H9 (cell line): ENCODE measurements at regions not wholly inside any gene's neighbourhood (a gene's known extent, or its start where the extent isn't known, plus 50 kb on each side); places are given as distances from the start of the nearest gene placed in this dataset.

ENCODE experiments used
- DNase-seq: peaks from one replicate; pipeline ENCODE4 v3.0.0-alpha.2; 2017
- H2AFZ ChIP-seq: one replicate; pipeline ENCODE4 v1.6.1; 2013; ENCODE audit warnings: mild to moderate bottlenecking, low read length, control low read depth, moderate library complexity
- H2AK5ac ChIP-seq: 2 replicates; pipeline ENCODE4 v1.6.1; 2013; ENCODE audit warnings: low read length, control low read depth, mixed read lengths; ENCODE audit not compliant: insufficient read length
- H2BK120ac ChIP-seq: one replicate; pipeline ENCODE4 v1.6.1; 2013; ENCODE audit warnings: low read depth, mild to moderate bottlenecking, low read length, control low read depth, inconsistent platforms; ENCODE audit not compliant: poor library complexity, severe bottlenecking
- H2BK12ac ChIP-seq: 2 replicates; pipeline ENCODE4 v1.6.1; 2013; ENCODE audit warnings: low read length, control low read depth, mixed read lengths, low read depth; ENCODE audit not compliant: insufficient read length
- H2BK15ac ChIP-seq: 2 replicates; pipeline ENCODE4 v1.6.1; 2013; ENCODE audit warnings: low read depth, low read length, control low read depth
- H2BK20ac ChIP-seq: one replicate; pipeline ENCODE4 v1.6.1; 2013; ENCODE audit warnings: low read depth, mild to moderate bottlenecking, low read length, control low read depth, inconsistent platforms; ENCODE audit not compliant: poor library complexity, severe bottlenecking
- H2BK5ac ChIP-seq: 2 replicates; pipeline ENCODE4 v1.6.1; 2013; ENCODE audit warnings: low read length, control low read depth, mixed read lengths; ENCODE audit not compliant: insufficient read length
- H3K14ac ChIP-seq: 2 replicates; pipeline ENCODE4 v1.6.1; 2013; ENCODE audit warnings: low read length, control low read depth; ENCODE audit not compliant: insufficient read depth
- H3K18ac ChIP-seq: 2 replicates; pipeline ENCODE4 v1.6.1; 2013; ENCODE audit warnings: low read depth, mild to moderate bottlenecking, mixed read lengths, low read length, control low read depth; ENCODE audit not compliant: insufficient read length
- H3K23ac ChIP-seq: 2 replicates; pipeline ENCODE4 v1.6.1; 2013; ENCODE audit warnings: low read length, control low read depth, mixed read lengths, low read depth; ENCODE audit not compliant: insufficient read length
- H3K23me2 ChIP-seq: 2 replicates; pipeline ENCODE4 v1.6.1; 2013; ENCODE audit warnings: low read depth, mild to moderate bottlenecking, mixed read lengths, low read length, control low read depth; ENCODE audit not compliant: insufficient read length, poor library complexity, severe bottlenecking
- H3K27ac ChIP-seq: 2 replicates; pipeline ENCODE4 v1.5.1; 2013; ENCODE audit warnings: low read length, control low read depth, mixed read lengths, low read depth; ENCODE audit not compliant: insufficient read length
- H3K27me3 ChIP-seq: 2 replicates; pipeline ENCODE4 v1.6.1; 2013; ENCODE audit warnings: low read length, control low read depth, inconsistent platforms; ENCODE audit not compliant: insufficient read depth
- H3K4ac ChIP-seq: 2 replicates; pipeline ENCODE4 v1.6.1; 2013; ENCODE audit warnings: low read depth, mild to moderate bottlenecking, control low read depth, inconsistent platforms, low read length, moderate library complexity
- H3K4me1 ChIP-seq: 2 replicates; pipeline ENCODE4 v1.6.1; 2013; ENCODE audit warnings: low read length, control low read depth, inconsistent platforms; ENCODE audit not compliant: insufficient read depth
- H3K4me2 ChIP-seq: 2 replicates; pipeline ENCODE4 v1.6.1; 2013; ENCODE audit warnings: low read length, control low read depth, mixed read lengths; ENCODE audit not compliant: insufficient read length, insufficient read depth
- H3K56ac ChIP-seq: 2 replicates; pipeline ENCODE4 v1.6.1; 2013; ENCODE audit warnings: low read depth, mild to moderate bottlenecking, mixed read lengths, low read length, control low read depth; ENCODE audit not compliant: insufficient read length
- H3K79me1 ChIP-seq: 2 replicates; pipeline ENCODE4 v1.6.1; 2013; ENCODE audit warnings: low read depth, mild to moderate bottlenecking, moderate library complexity, low read length, control low read depth, inconsistent platforms; ENCODE audit not compliant: insufficient read depth, poor library complexity, severe bottlenecking
- H3K79me2 ChIP-seq: 2 replicates; pipeline ENCODE4 v1.6.1; 2013; ENCODE audit warnings: low read length, control low read depth, inconsistent platforms; ENCODE audit not compliant: insufficient read depth
- H3K9ac ChIP-seq: 2 replicates; pipeline ENCODE4 v1.6.1; 2013; ENCODE audit warnings: low read length, control low read depth, mixed read lengths; ENCODE audit not compliant: insufficient read length; ENCODE audit errors: extremely low read depth
- H3K9me3 ChIP-seq: one replicate; pipeline ENCODE4 v1.6.1; 2013; ENCODE audit warnings: low read depth, low read length, inconsistent platforms; ENCODE audit not compliant: control insufficient read depth
- H3T11ph ChIP-seq: one replicate; pipeline ENCODE4 v1.6.1; 2013; ENCODE audit warnings: mild to moderate bottlenecking, low read length, control low read depth, inconsistent platforms
- H4K20me1 ChIP-seq: one replicate; pipeline ENCODE4 v1.6.1; 2013; ENCODE audit not compliant: control insufficient read depth, insufficient read length, insufficient read depth
- H4K5ac ChIP-seq: 2 replicates; pipeline ENCODE4 v1.6.1; 2013; ENCODE audit warnings: low read depth, mild to moderate bottlenecking, mixed read lengths, low read length, control low read depth; ENCODE audit not compliant: insufficient read length
- H4K8ac ChIP-seq: replicated peaks from 2 replicates; pipeline ENCODE4 v1.6.1; 2013; ENCODE audit warnings: low read length, control low read depth, mixed read lengths, low read depth; ENCODE audit not compliant: insufficient read length
- H4K91ac ChIP-seq: 2 replicates; pipeline ENCODE4 v1.6.1; 2013; ENCODE audit warnings: low read depth, mild to moderate bottlenecking, moderate library complexity, mixed read lengths, low read length, control low read depth; ENCODE audit not compliant: insufficient read length
- H3K27ac Mint-ChIP-seq, 3 experiments: 2 replicates in 2 of 3; 3 replicates in 1 of 3; pipeline ENCODE4 v1.8.0; 2020 to 2021; ENCODE audit warnings: mixed read lengths in 3 of 3, mild to moderate bottlenecking in 1 of 3, moderate library complexity in 1 of 3
- H3K27me3 Mint-ChIP-seq: 2 replicates; pipeline ENCODE4 v1.8.0; 2021; ENCODE audit warnings: low read depth, mild to moderate bottlenecking, moderate library complexity, mixed read lengths
- H3K36me3 Mint-ChIP-seq, 3 experiments: 2 replicates in 2 of 3; 3 replicates in 1 of 3; pipeline ENCODE4 v1.8.0; 2020 to 2021; ENCODE audit warnings: low read depth in 3 of 3, mixed read lengths in 3 of 3; ENCODE audit not compliant: insufficient read depth in 1 of 3
- H3K4me1 Mint-ChIP-seq, 2 experiments: 2 replicates each; pipeline ENCODE4 v1.8.0; 2020; ENCODE audit warnings: mixed read lengths in 2 of 2
- H3K4me3 Mint-ChIP-seq, 2 experiments: 2 replicates in 1 of 2; 3 replicates in 1 of 2; pipeline ENCODE4 v1.8.0; 2020 to 2021; ENCODE audit warnings: mild to moderate bottlenecking in 2 of 2, mixed read lengths in 2 of 2, moderate library complexity in 1 of 2
- H3K9me3 Mint-ChIP-seq, 2 experiments: 2 replicates in 1 of 2; 3 replicates in 1 of 2; pipeline ENCODE4 v1.8.0; 2020; ENCODE audit warnings: mild to moderate bottlenecking in 2 of 2, mixed read lengths in 2 of 2, moderate library complexity in 1 of 2
- WGBS: extraction: QIAGEN DNeasy Blood & Tissue Kit; methylation state at CpG from one replicate; pipeline ENCODE4 v1.1.7; 2013; ENCODE audit warnings: missing lambda C conversion rate, low lambda C conversion rate, mixed read lengths; ENCODE audit not compliant: insufficient read length; ENCODE audit errors: extremely low coverage; 5-methylcytosine and 5-hydroxymethylcytosine counted together
- TF ChIP-seq, protein P1 (sequence below): fragments of 200-600 bp; sonication (generic); conservative IDR thresholded peaks from 3 replicates; pipeline ENCODE4 v1.8.0; 2021; ENCODE audit warnings: antibody characterized with exemption, mild to moderate bottlenecking

GRCh38 chr17:31672161-31672819, 186.8 kb downstream of the COPRS start:
- H4K20me1 ChIP-seq, result no peaks in the 10 kb centered on the region
- TF ChIP-seq, protein P1, sequence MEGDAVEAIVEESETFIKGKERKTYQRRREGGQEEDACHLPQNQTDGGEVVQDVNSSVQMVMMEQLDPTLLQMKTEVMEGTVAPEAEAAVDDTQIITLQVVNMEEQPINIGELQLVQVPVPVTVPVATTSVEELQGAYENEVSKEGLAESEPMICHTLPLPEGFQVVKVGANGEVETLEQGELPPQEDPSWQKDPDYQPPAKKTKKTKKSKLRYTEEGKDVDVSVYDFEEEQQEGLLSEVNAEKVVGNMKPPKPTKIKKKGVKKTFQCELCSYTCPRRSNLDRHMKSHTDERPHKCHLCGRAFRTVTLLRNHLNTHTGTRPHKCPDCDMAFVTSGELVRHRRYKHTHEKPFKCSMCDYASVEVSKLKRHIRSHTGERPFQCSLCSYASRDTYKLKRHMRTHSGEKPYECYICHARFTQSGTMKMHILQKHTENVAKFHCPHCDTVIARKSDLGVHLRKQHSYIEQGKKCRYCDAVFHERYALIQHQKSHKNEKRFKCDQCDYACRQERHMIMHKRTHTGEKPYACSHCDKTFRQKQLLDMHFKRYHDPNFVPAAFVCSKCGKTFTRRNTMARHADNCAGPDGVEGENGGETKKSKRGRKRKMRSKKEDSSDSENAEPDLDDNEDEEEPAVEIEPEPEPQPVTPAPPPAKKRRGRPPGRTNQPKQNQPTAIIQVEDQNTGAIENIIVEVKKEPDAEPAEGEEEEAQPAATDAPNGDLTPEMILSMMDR, result no peak
- no peak overlapping the region for H3K56ac ChIP-seq
- H3K27me3 Mint-ChIP-seq, result peaks cover 22% of the 10 kb centered on the region
- H3K9ac ChIP-seq, result no peak overlapping the region
- no peaks in the 10 kb centered on the region for H3K23me2 ChIP-seq
- H2BK12ac ChIP-seq, result no peak overlapping the region
- H2BK15ac ChIP-seq, result no peak overlapping the region
- H4K5ac ChIP-seq, result no peak overlapping the region
- H2BK20ac ChIP-seq, result no peak overlapping the region
- H2AFZ ChIP-seq, result no peak overlapping the region
- no peak overlapping the region for H3T11ph ChIP-seq
- H3K27ac ChIP-seq, result no peak overlapping the region
- H4K91ac ChIP-seq, result no peak overlapping the region
- no peaks in the 10 kb centered on the region for H3K79me1 ChIP-seq
- no peak overlapping the region for H2BK120ac ChIP-seq
- H3K27ac Mint-ChIP-seq, result no peak overlapping the region
- H3K36me3 Mint-ChIP-seq, result peaks cover 3 to 5% (median 3%) of the 10 kb centered on the region in 3 experiments; a peak in 3 of 7 replicates
- no peak overlapping the region for H3K18ac ChIP-seq
- H3K23ac ChIP-seq, result no peak overlapping the region
- H3K9me3 ChIP-seq, result no peaks in the 10 kb centered on the region
- WGBS, result no CpG with 5 or more reads among the region's 7 CpGs
- no peak overlapping the region for H3K4me2 ChIP-seq
- peaks cover 20 to 21% of the 10 kb centered on the region in 2 experiments; a peak in 4 of 5 replicates for H3K9me3 Mint-ChIP-seq
- no peak overlapping the region for H2AK5ac ChIP-seq
- no peak overlapping the region for H3K14ac ChIP-seq
- H2BK5ac ChIP-seq, result no peak overlapping the region
- no peak overlapping the region for H3K4ac ChIP-seq
- no peaks in the 10 kb centered on the region for H3K27me3 ChIP-seq
- H3K4me3 Mint-ChIP-seq, result no peak overlapping the region
- no peaks in the 10 kb centered on the region for H3K79me2 ChIP-seq
- H3K4me1 Mint-ChIP-seq, result 0 out of 4 replicates have a peak, but pooled peaks cover 0 to 4% of the 10 kb centered on the region in 2 experiments
- 0 out of 2 replicates have a peak, but pooled peaks cover 2% of the 10 kb centered on the region for H3K4me1 ChIP-seq
- peak; percentile 24 for DNase-seq
- H4K8ac ChIP-seq, result no peak overlapping the region
